Smooth muscle cell (in vitro differentiated cells): ENCODE measurements at regions not wholly inside any gene's neighbourhood (a gene's known extent, or its start where the extent isn't known, plus 50 kb on each side); places are given as distances from the start of the nearest gene placed in this dataset.

Experiments used
- DNase-seq: peaks from one replicate; lab custom pipeline; 2025; ENCODE audit not compliant: unreplicated experiment; lab: John Stamatoyannopoulos, UW
- H2AFZ ChIP-seq: fragments of 200-600 bp; sonication (generic); 2 replicates; pipeline ENCODE4 v1.6.0; 2016; ENCODE audit warnings: antibody characterized with exemption, low read depth, mild to moderate bottlenecking
- H3F3A ChIP-seq: fragments of 200-600 bp; sonication (generic); 2 replicates; pipeline ENCODE4 v1.6.0; 2017; ENCODE audit warnings: antibody characterized with exemption, low read depth
- H3K27ac ChIP-seq: fragments of 200-600 bp; sonication (generic); 2 replicates; pipeline ENCODE4 v1.5.1; 2016; ENCODE audit warnings: low read depth, mild to moderate bottlenecking
- H3K27me3 ChIP-seq: fragments of 200-600 bp; sonication (generic); 2 replicates; pipeline ENCODE4 v1.6.1; 2016; ENCODE audit warnings: low read depth, mild to moderate bottlenecking
- H3K36me3 ChIP-seq: fragments of 200-600 bp; sonication (generic); 2 replicates; pipeline ENCODE4 v1.5.1; 2016; ENCODE audit warnings: low read depth
- H3K4me1 ChIP-seq: fragments of 200-600 bp; sonication (generic); 2 replicates; pipeline ENCODE4 v1.5.1; 2016; ENCODE audit warnings: low read depth
- H3K4me2 ChIP-seq: fragments of 200-600 bp; sonication (generic); 2 replicates; pipeline ENCODE4 v1.6.0; 2016; ENCODE audit warnings: mild to moderate bottlenecking
- H3K4me3 ChIP-seq: fragments of 200-600 bp; sonication (generic); 2 replicates; pipeline ENCODE4 v1.5.1; 2016; ENCODE audit warnings: mild to moderate bottlenecking
- H3K79me2 ChIP-seq: fragments of 200-600 bp; sonication (generic); 2 replicates; pipeline ENCODE4 v1.6.0; 2016; ENCODE audit warnings: low read depth, mild to moderate bottlenecking
- H3K9ac ChIP-seq: fragments of 200-600 bp; sonication (generic); 2 replicates; pipeline ENCODE4 v1.6.0; 2016; ENCODE audit warnings: low read depth
- H3K9me3 ChIP-seq: fragments of 200-600 bp; sonication (generic); replicated peaks from 2 replicates; pipeline ENCODE4 v1.5.1; 2016; ENCODE audit warnings: low read depth
- H4K20me1 ChIP-seq: fragments of 200-600 bp; sonication (generic); 2 replicates; pipeline ENCODE4 v1.6.0; 2016; ENCODE audit warnings: low read depth
- CTCF ChIP-seq: fragments of 200-600 bp; sonication (generic); IDR thresholded peaks from 2 replicates; pipeline ENCODE4 v1.5.1; 2017; ENCODE audit warnings: borderline replicate concordance, mild to moderate bottlenecking, antibody characterized with exemption; ENCODE audit not compliant: insufficient read depth, poor library complexity, severe bottlenecking
- WGBS: methylation state at CpG from one replicate; pipeline ENCODE4 v1.1.7; 2016; ENCODE audit warnings: low lambda C conversion rate; 5-methylcytosine and 5-hydroxymethylcytosine counted together

DNA sequence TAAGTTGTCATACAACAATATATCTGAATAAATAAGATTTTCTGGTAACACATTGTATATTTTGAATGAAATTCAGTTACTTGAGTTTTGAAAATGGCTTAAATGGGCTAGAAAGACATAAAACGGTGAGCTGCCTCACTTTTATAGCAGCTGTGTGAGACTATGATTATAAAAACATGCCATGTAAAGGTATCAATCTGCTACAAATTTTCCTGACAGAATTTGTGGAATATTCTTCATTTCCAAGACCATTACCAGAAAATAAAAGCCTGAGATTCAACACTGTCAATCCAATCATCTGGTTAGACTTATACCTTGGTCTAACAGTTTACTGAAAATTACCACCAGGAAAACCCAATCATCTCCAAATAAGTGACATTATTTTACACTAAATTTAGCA, 181.1 kb downstream of the SPCS3 start:
- DNase-seq, result no peak
- 89% methylated on average over 1 of the region's 1 CpG for WGBS
- Histone ChIP-seq H3K27ac (no peak overlapping the region), H4K20me1 (no peaks in the 10 kb centered on the region), H3K4me3 (no peak overlapping the region), H3K4me2 (no peak overlapping the region), H3K27me3 (peaks cover 13% of the 10 kb centered on the region), H3K79me2 (no peaks in the 10 kb centered on the region), H3K4me1 (no peaks in the 10 kb centered on the region), H2AFZ (no peak overlapping the region), H3K9me3 (no peaks in the 10 kb centered on the region), H3K36me3 (no peaks in the 10 kb centered on the region), H3F3A (no peaks in the 10 kb centered on the region), H3K9ac (no peak overlapping the region)
- TF ChIP-seq CTCF, result no peak

GRCh38 chr4:176504118-176504517, 184.4 kb downstream of the SPCS3 start:
- Histone ChIP-seq H3K36me3 (no peaks in the 10 kb centered on the region), H3F3A (no peaks in the 10 kb centered on the region), H3K27ac (no peak overlapping the region), H3K4me1 (no peaks in the 10 kb centered on the region), H3K9me3 (no peaks in the 10 kb centered on the region), H2AFZ (no peak overlapping the region), H3K4me3 (no peak overlapping the region), H3K27me3 (peaks cover 13% of the 10 kb centered on the region), H4K20me1 (no peaks in the 10 kb centered on the region), H3K79me2 (no peaks in the 10 kb centered on the region), H3K4me2 (no peak overlapping the region), H3K9ac (no peak overlapping the region)
- TF ChIP-seq CTCF, result no peak
- WGBS, result 77% methylated on average over 2 of the region's 2 CpGs
- no peak for DNase-seq

DNA sequence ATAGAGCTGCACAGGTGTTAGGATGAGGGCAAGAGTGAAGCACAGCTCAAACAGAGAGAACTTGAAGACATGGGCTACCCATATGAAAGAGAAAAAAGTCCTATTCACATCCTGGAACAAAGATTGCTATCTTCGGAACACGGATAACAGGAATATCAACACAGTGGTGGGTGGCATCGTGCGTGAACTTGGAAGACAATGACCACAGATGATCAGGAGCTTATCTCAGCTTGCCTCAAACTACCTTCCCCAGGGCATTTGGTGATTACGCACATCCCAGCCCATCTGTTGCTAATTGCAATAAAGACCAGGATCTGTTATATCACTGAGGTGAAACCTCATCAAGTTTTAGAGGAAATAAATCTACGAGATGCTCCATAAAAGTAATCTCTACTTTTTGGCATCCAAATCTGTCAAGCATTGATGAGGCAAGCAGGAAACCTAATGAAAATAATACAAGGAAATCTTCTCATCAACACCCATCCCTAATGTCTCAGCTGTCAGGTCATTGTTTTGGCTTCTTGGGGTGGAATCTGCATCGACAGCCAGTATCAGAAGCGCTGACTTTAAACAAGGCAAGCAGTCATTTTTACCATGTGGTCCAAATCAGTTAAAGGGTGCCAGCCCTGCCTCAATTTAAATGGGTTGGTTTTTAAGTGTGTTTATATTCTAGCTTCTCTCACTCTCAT, 188.2 kb downstream of the SPCS3 start:
- Histone ChIP-seq H4K20me1 (no peaks in the 10 kb centered on the region), H3K36me3 (no peaks in the 10 kb centered on the region), H3K27me3 (peaks cover 4% of the 10 kb centered on the region), H2AFZ (no peak overlapping the region), H3K4me2 (no peak overlapping the region), H3K79me2 (no peaks in the 10 kb centered on the region), H3F3A (no peaks in the 10 kb centered on the region), H3K9me3 (no peaks in the 10 kb centered on the region), H3K4me1 (no peaks in the 10 kb centered on the region), H3K9ac (no peak overlapping the region), H3K27ac (no peak overlapping the region), H3K4me3 (no peak overlapping the region)
- no peak for TF ChIP-seq CTCF
- WGBS, result 93% methylated on average over 8 of the region's 8 CpGs
- DNase-seq, result no peak

DNA sequence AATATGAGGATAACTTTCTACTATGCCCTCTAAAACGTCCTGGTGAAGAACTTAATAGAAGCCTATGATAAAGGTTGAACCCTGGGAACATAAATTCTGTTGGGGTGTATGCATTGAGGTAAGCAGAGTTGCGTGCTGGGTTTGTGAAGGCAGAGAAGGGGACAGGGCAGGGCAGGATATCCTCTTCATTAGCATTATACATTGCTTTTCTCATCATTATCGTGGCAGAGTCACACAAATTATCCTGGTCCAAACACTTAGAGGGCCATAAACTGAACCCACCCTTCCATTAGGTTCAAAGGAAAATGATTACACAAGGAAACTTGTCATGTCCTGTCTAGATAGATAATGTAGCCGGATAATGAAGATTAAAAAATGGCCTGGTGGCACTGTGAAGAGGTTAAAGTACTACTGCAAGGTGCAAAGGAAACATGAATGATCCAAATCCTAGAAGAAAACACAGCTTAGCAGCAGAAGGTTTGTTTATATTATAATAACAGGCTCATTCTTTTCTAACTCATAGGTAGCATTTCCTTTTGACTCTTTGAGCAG, 189.1 kb downstream of the SPCS3 start:
- TF ChIP-seq CTCF, result no peak
- no peaks in the 10 kb centered on the region for H3K27me3 ChIP-seq
- WGBS, result 64% methylated on average over 4 of the region's 4 CpGs

More for the DNA sequence above, 189.1 kb downstream of the SPCS3 start:
- no peaks in the 10 kb centered on the region for H3K79me2 ChIP-seq
- no peaks in the 10 kb centered on the region for H3F3A ChIP-seq
- H3K9ac ChIP-seq, result no peak overlapping the region
- no peaks in the 10 kb centered on the region for H3K9me3 ChIP-seq
- H3K36me3 ChIP-seq, result no peaks in the 10 kb centered on the region
- H4K20me1 ChIP-seq, result no peaks in the 10 kb centered on the region
- no peak overlapping the region for H2AFZ ChIP-seq
- H3K4me1 ChIP-seq, result no peaks in the 10 kb centered on the region
- DNase-seq, result no peak
- H3K27ac ChIP-seq, result no peak overlapping the region
- no peak overlapping the region for H3K4me3 ChIP-seq
- H3K4me2 ChIP-seq, result no peak overlapping the region
